NCI-H226 (cell line): ENCODE measurements at regions not wholly inside any gene's neighbourhood (a gene's known extent, or its start where the extent isn't known, plus 50 kb on each side); places are given as distances from the start of the nearest gene placed in this dataset.

ENCODE experiments used
- DNase-seq: peaks from one replicate; pipeline ENCODE4 v3.0.0-alpha.2; 2015

- no peak for DNase-seq
Observed at GRCh38 chr6:10028222-10028621, 386.7 kb downstream of the TFAP2A start.

GRCh38 chr6:10019851-10020250 is 395.0 kb downstream of the TFAP2A start:
- DNase-seq, result no peak

- DNase-seq, result no peak
Observed at GRCh38 chr6:10014557-10014956, 400.3 kb downstream of the TFAP2A start.

- peak; percentile 38 for DNase-seq
Observed at GRCh38 chr6:10000551-10000950, 414.3 kb downstream of the TFAP2A start.

- peak; percentile 40 for DNase-seq
Observed at GRCh38 chr6:9999796-10000195, 415.1 kb downstream of the TFAP2A start.

GRCh38 chr6:9986273-9986672 is 428.6 kb downstream of the TFAP2A start:
- DNase-seq, result no peak

GRCh38 chr6:9985481-9985880 is 429.4 kb downstream of the TFAP2A start:
- no peak for DNase-seq

GRCh38 chr6:9984607-9985006 is 430.3 kb downstream of the TFAP2A start:
- no peak for DNase-seq

GRCh38 chr6:9983168-9983567 is 431.7 kb downstream of the TFAP2A start:
- no peak for DNase-seq

- no peak for DNase-seq
Observed at GRCh38 chr6:9982215-9982614, 432.7 kb downstream of the TFAP2A start.

GRCh38 chr6:9979996-9980395 is 434.9 kb downstream of the TFAP2A start:
- DNase-seq, result no peak

GRCh38 chr6:9978480-9978879 is 436.4 kb downstream of the TFAP2A start:
- DNase-seq, result no peak

GRCh38 chr6:9977411-9977810 is 437.5 kb downstream of the TFAP2A start:
- no peak for DNase-seq

GRCh38 chr6:9961646-9962045 is 453.2 kb downstream of the TFAP2A start:
- no peak for DNase-seq

GRCh38 chr6:9957215-9957759 is 457.6 kb downstream of the TFAP2A start:
- no peak for DNase-seq

GRCh38 chr6:9948678-9949077 is 466.2 kb downstream of the TFAP2A start:
- DNase-seq, result no peak

GRCh38 chr6:9943986-9944385 is 470.9 kb downstream of the TFAP2A start:
- DNase-seq, result no peak

GRCh38 chr6:9943026-9943425 is 471.8 kb downstream of the TFAP2A start:
- DNase-seq, result no peak

- no peak for DNase-seq
Observed at GRCh38 chr6:9942131-9942530, 472.7 kb downstream of the TFAP2A start.

GRCh38 chr6:9938801-9939200 is 476.1 kb downstream of the TFAP2A start:
- no peak for DNase-seq

- DNase-seq, result no peak
Observed at GRCh38 chr6:9937031-9937763, 477.7 kb downstream of the TFAP2A start.

- DNase-seq, result no peak
Observed at GRCh38 chr6:9936551-9936950, 478.3 kb downstream of the TFAP2A start.

GRCh38 chr6:9933677-9934076 is 481.2 kb downstream of the TFAP2A start:
- DNase-seq, result peak; percentile 16

- DNase-seq, result peak; percentile 66
Observed at GRCh38 chr6:9927275-9927674, 487.6 kb downstream of the TFAP2A start.

GRCh38 chr6:9924971-9925370 is 489.9 kb downstream of the TFAP2A start:
- no peak for DNase-seq
